HCT116 (cell line): ENCODE measurements at regions not wholly inside any gene's neighbourhood (a gene's known extent, or its start where the extent isn't known, plus 50 kb on each side); places are given as distances from the start of the nearest gene placed in this dataset.

Experiments used
- ATAC-seq: fragments of 200-7000 bp; cut with Tn5 transposase; 2 replicates; pipeline ENCODE4 v1.9.1; 2020; ENCODE audit warnings: mild to moderate bottlenecking, moderate library complexity
- BruUV-seq: library from RNA; stranded (reverse); fragments of 400-500 nt; replicated peaks from 2 replicates; lab custom pipeline; 2021; lab: Mats Ljungman, UMichigan
- CTCF ChIA-PET: fragments of 300-600 bp; sonication (Branson Sonifier 250); formaldehyde crosslinking; loops from one replicate; lab custom pipeline; 2021; ENCODE audit warnings: antibody characterized with exemption; lab: Charles Lee
- POLR2A ChIA-PET: fragments of 300-600, 350-600 bp; sonication (Branson Sonifier 250); formaldehyde crosslinking; loops from one replicate; lab custom pipeline; 2021; ENCODE audit warnings: antibody characterized with exemption; lab: Charles Lee
- RAD21 ChIA-PET, 2 experiments: fragments of 300-600 bp; sonication (Branson Sonifier 250); formaldehyde crosslinking; loops; one replicate each; lab custom pipeline; 2023; ENCODE audit warnings: low total read pairs in 2 of 2; ENCODE audit not compliant: uncharacterized antibody in 2 of 2, unreplicated experiment in 2 of 2, low non-redundant PET in 1 of 2; lab: Charles Lee
- DNase-seq: peaks from one replicate; pipeline ENCODE4 v3.0.0-alpha.2; 2010; ENCODE audit warnings: low read depth, low spot score
- H2AFZ ChIP-seq: fragments of 200-600 bp; shearing (Covaris generic), sonication (generic); 2 replicates; pipeline ENCODE4 v1.6.1; 2017; ENCODE audit warnings: low read depth, mixed run types, mixed read lengths, antibody characterized with exemption, low read length; ENCODE audit not compliant: poor library complexity, severe bottlenecking
- H3K27ac ChIP-seq: 2 replicates; pipeline ENCODE4 v1.5.1; 2012; ENCODE audit warnings: low read depth, low read length
- H3K27me3 ChIP-seq: fragments of 200-600 bp; sonication (generic); 2 replicates; pipeline ENCODE4 v1.6.1; 2016; ENCODE audit warnings: mixed run types, low read length, mixed read lengths; ENCODE audit not compliant: insufficient read depth
- H3K36me3 ChIP-seq, 2 experiments: fragments of 200-500 bp in 1 of 2; fragments of 200-600 bp in 1 of 2; sonication (Bioruptor generic) in 1 of 2; sonication (generic) in 1 of 2; 2 replicates each; pipeline versions ENCODE4 v1.5.1 to v1.6.1; 2014 to 2016; ENCODE audit warnings: low read length in 2 of 2, inconsistent platforms in 1 of 2, mixed read lengths in 1 of 2, mixed run types in 1 of 2; ENCODE audit not compliant: insufficient read depth in 2 of 2, control insufficient read depth in 1 of 2
- H3K4me1 ChIP-seq, 2 experiments: fragments of 200-600 bp in 1 of 2; sonication (generic) in 1 of 2; 2 replicates each; pipeline versions ENCODE4 v1.5.1 to v1.6.1; 2012 to 2017; ENCODE audit warnings: low read length in 2 of 2, inconsistent platforms in 1 of 2, mild to moderate bottlenecking in 1 of 2, mixed read lengths in 1 of 2, mixed run types in 1 of 2, moderate library complexity in 1 of 2; ENCODE audit not compliant: insufficient read depth in 2 of 2, control insufficient read depth in 1 of 2
- H3K4me2 ChIP-seq: fragments of 200-600 bp; sonication (generic); 2 replicates; pipeline ENCODE4 v1.6.1; 2017; ENCODE audit warnings: mixed run types, low read length, mixed read lengths
- H3K4me3 ChIP-seq, 2 experiments: fragments of 200-600 bp in 1 of 2; sonication (generic) in 1 of 2; replicated peaks in 1 of 2; 2 replicates each; pipeline ENCODE4 v1.5.1; 2011 to 2016; ENCODE audit warnings: low read length in 2 of 2, control low read depth in 1 of 2, low read depth in 1 of 2, mild to moderate bottlenecking in 1 of 2, mixed read lengths in 1 of 2, mixed run types in 1 of 2
- H3K79me2 ChIP-seq: fragments of 200-600 bp; sonication (generic); 2 replicates; pipeline ENCODE4 v1.6.1; 2017; ENCODE audit warnings: mild to moderate bottlenecking, mixed run types, low read length, moderate library complexity, mixed read lengths; ENCODE audit not compliant: insufficient read depth
- H3K9ac ChIP-seq: fragments of 200-600 bp; sonication (generic); 2 replicates; pipeline ENCODE4 v1.6.1; 2016; ENCODE audit warnings: low read length, mixed read lengths
- H3K9me2 ChIP-seq: fragments of 200-600 bp; sonication (generic), shearing (Covaris generic); 2 replicates; pipeline ENCODE4 v1.6.1; 2017; ENCODE audit warnings: mixed run types, mild to moderate bottlenecking, moderate library complexity; ENCODE audit not compliant: insufficient read depth
- H3K9me3 ChIP-seq, 2 experiments: fragments of 200-500 bp in 1 of 2; fragments of 200-600 bp in 1 of 2; sonication (Bioruptor generic) in 1 of 2; sonication (generic) in 1 of 2; 2 replicates each; pipeline ENCODE4 v1.6.1; 2014 to 2017; ENCODE audit warnings: low read length in 2 of 2, mixed read lengths in 2 of 2, inconsistent platforms in 1 of 2, low read depth in 1 of 2, mild to moderate bottlenecking in 1 of 2, mixed run types in 1 of 2, moderate library complexity in 1 of 2; ENCODE audit not compliant: control insufficient read depth in 1 of 2, insufficient read depth in 1 of 2
- H4K20me1 ChIP-seq: fragments of 200-600 bp; sonication (generic), shearing (Covaris generic); 2 replicates; pipeline ENCODE4 v1.6.1; 2017; ENCODE audit warnings: mixed run types, mild to moderate bottlenecking, moderate library complexity; ENCODE audit not compliant: insufficient read depth
- CBX3 ChIP-seq: IDR thresholded peaks from 2 replicates; pipeline ENCODE4 v1.6.1; 2012; ENCODE audit warnings: low read depth
- CEBPB ChIP-seq: IDR thresholded peaks from 2 replicates; pipeline ENCODE4 v1.6.1; 2012; ENCODE audit warnings: low read depth
- EZH2phosphoT487 ChIP-seq: fragments of 200-600 bp; IDR thresholded peaks from 2 replicates; pipeline ENCODE4 v1.6.1; 2018; ENCODE audit warnings: antibody characterized with exemption, borderline replicate concordance
- FOSL1 ChIP-seq: IDR thresholded peaks from 2 replicates; pipeline ENCODE4 v1.6.1; 2012; ENCODE audit warnings: low read depth
- POLR2A ChIP-seq: IDR thresholded peaks from 2 replicates; pipeline ENCODE4 v1.7.0; 2011; ENCODE audit warnings: borderline replicate concordance; ENCODE audit not compliant: insufficient read depth, insufficient read length; ENCODE audit errors: extremely low read depth
- POLR2AphosphoS5 ChIP-seq: IDR thresholded peaks from 2 replicates; pipeline ENCODE4 v1.6.1; 2011; ENCODE audit warnings: mild to moderate bottlenecking, low read depth, low read length, moderate library complexity
- RAD21 ChIP-seq: IDR thresholded peaks from 2 replicates; pipeline ENCODE4 v1.6.1; 2012; ENCODE audit warnings: low read depth, mild to moderate bottlenecking
- SIN3A ChIP-seq: IDR thresholded peaks from 2 replicates; pipeline ENCODE4 v1.6.1; 2012; ENCODE audit warnings: low read depth
- SP1 ChIP-seq: IDR thresholded peaks from 2 replicates; pipeline ENCODE4 v1.6.1; 2012; ENCODE audit warnings: low read depth
- SRF ChIP-seq: IDR thresholded peaks from 2 replicates; pipeline ENCODE4 v1.6.1; 2012; ENCODE audit warnings: low read depth
- TCF7L2 ChIP-seq: IDR thresholded peaks from 2 replicates; pipeline ENCODE4 v1.7.0; 2011; ENCODE audit warnings: borderline replicate concordance, inconsistent platforms; ENCODE audit not compliant: insufficient read depth, insufficient read length; ENCODE audit errors: extremely low read depth
- YY1 ChIP-seq: IDR thresholded peaks from 2 replicates; pipeline ENCODE4 v1.6.1; 2011; ENCODE audit warnings: low read length, low read depth, moderate library complexity, mild to moderate bottlenecking; ENCODE audit not compliant: insufficient replicate concordance; ENCODE audit errors: extremely low read depth
- ZFX ChIP-seq: fragments of 450-650 bp; IDR thresholded peaks from 2 replicates; pipeline ENCODE4 v1.6.1; 2017
- intact Hi-C: fragments of 100-400 bp; cut with micrococcal nuclease; formaldehyde crosslinking; loops from 2 replicates; pipeline ENCODE4 v1.10.0; 2022
- TF ChIP-seq, protein P1 (sequence below): IDR thresholded peaks from 2 replicates; pipeline ENCODE4 v1.6.1; 2011; ENCODE audit warnings: mild to moderate bottlenecking, low read length, moderate library complexity; ENCODE audit not compliant: insufficient replicate concordance; ENCODE audit errors: extremely low read depth
- TF ChIP-seq, protein P2 (sequence below), 3 experiments: fragments of 200-600 bp in 1 of 3; sonication (generic) in 1 of 3; IDR thresholded peaks in 2 of 3; conservative IDR thresholded peaks in 1 of 3; 2 replicates each; pipeline ENCODE4 v1.5.1; 2012 to 2017; ENCODE audit warnings: low read depth in 2 of 3, low read length in 2 of 3, antibody characterized with exemption in 1 of 3, borderline replicate concordance in 1 of 3, control low read depth in 1 of 3, mild to moderate bottlenecking in 1 of 3, mixed read lengths in 1 of 3, mixed run types in 1 of 3, moderate library complexity in 1 of 3; ENCODE audit not compliant: insufficient read depth in 1 of 3
- TF ChIP-seq, protein P3 (sequence below): IDR thresholded peaks from 2 replicates; pipeline ENCODE4 v1.6.1; 2012
- TF ChIP-seq, protein P4 (sequence below): IDR thresholded peaks from 2 replicates; pipeline ENCODE4 v1.6.1; 2012

DNA sequence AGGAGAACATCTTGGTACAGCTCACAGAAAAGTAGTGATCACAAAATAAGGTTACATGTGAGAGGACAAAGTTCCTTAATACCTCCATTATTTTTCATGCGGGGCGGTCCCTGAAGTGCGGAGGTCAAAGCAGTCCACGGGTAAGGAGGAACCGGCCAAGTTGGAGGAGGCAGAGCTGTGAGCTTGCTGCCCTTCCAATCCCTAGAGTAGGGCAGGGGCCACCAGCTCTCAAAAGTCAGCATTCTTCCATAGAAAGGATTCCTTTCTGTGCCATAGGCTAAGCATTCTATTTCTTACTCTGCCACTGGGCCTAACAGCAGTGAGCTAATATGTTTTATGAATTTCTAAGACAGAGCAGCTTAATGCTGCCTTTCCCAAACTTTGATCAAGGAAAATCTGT lies 50.9 kb upstream of the USP1 start:
- Histone ChIP-seq H3K79me2 (no peaks in the 10 kb centered on the region), H3K27me3 (no peaks in the 10 kb centered on the region), H3K9ac (no peak overlapping the region), H4K20me1 (no peaks in the 10 kb centered on the region), H3K4me3 (no peak overlapping the region), H3K4me1 (no peaks in the 10 kb centered on the region), H3K36me3 (no peaks in the 10 kb centered on the region), H3K9me3 (no peaks in the 10 kb centered on the region), H3K9me2 (no peaks in the 10 kb centered on the region), H2AFZ (no peak overlapping the region), H3K4me2 (no peak overlapping the region), H3K27ac (no peak overlapping the region)
- ChIA-PET POLR2A (no interaction called here), CTCF (no interaction called here), RAD21 (no interaction called here)
- no peak for DNase-seq
- no peak for TF ChIP-seq POLR2AphosphoS5
- TF ChIP-seq SP1, result no peak
- no peak for TF ChIP-seq POLR2A
- TF ChIP-seq, protein P1, sequence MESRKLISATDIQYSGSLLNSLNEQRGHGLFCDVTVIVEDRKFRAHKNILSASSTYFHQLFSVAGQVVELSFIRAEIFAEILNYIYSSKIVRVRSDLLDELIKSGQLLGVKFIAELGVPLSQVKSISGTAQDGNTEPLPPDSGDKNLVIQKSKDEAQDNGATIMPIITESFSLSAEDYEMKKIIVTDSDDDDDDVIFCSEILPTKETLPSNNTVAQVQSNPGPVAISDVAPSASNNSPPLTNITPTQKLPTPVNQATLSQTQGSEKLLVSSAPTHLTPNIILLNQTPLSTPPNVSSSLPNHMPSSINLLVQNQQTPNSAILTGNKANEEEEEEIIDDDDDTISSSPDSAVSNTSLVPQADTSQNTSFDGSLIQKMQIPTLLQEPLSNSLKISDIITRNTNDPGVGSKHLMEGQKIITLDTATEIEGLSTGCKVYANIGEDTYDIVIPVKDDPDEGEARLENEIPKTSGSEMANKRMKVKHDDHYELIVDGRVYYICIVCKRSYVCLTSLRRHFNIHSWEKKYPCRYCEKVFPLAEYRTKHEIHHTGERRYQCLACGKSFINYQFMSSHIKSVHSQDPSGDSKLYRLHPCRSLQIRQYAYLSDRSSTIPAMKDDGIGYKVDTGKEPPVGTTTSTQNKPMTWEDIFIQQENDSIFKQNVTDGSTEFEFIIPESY, result no peak
- no peak for TF ChIP-seq TCF7L2
- no peak for TF ChIP-seq SIN3A
- TF ChIP-seq RAD21, result no peak
- no TSS peak for BruUV-seq
- ATAC-seq, result no peak
- intact Hi-C loops, result no loop called here

DNA sequence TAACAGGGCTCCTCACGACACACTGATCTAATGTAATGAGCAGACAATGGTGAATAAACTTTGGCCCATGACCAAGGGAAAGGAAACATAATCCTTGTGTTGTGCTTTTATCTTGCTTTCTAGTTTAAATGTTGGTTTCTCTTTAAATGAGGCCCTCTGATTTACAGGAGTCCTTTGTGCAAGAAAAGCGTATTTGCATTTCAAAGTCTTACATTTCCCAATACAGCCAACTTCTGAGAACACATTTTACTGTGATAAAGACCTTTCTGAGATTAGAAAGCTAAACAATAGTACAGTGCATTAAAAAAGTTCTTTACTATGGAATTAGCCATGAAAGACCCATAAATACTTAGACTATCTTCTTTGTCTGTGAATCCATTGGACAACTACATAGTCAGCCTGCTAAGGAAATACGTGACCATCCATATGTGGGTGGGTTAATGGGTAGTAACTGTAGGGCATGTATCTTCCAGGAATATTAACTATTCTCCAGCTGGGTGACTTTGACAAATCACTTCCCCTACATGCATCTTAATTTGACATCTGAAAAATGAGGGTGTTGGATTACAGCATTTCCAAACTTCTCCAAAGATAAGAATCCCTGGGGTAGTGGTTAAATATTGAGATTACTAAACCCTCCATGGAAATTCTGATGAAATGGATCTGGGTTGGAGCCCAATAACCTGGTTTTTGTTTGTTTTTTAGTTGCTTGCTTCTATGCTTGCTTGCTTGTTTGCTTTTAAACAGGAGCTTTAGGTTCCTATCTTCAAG lies 50.3 kb upstream of the USP1 start:
- ChIA-PET CTCF (no interaction called here), POLR2A (no interaction called here), RAD21 (no interaction called here)
- intact Hi-C loops, result no loop called here
- no TSS peak for BruUV-seq
- Histone ChIP-seq H3K9ac (no peak overlapping the region), H4K20me1 (no peaks in the 10 kb centered on the region), H3K27ac (no peak overlapping the region), H3K4me3 (no peak overlapping the region), H3K9me2 (no peaks in the 10 kb centered on the region), H3K4me2 (no peak overlapping the region), H2AFZ (no peak overlapping the region), H3K27me3 (no peaks in the 10 kb centered on the region), H3K9me3 (no peaks in the 10 kb centered on the region), H3K79me2 (no peaks in the 10 kb centered on the region), H3K4me1 (no peaks in the 10 kb centered on the region), H3K36me3 (no peaks in the 10 kb centered on the region)
- DNase-seq (no peak), ATAC-seq (no peak)
- TF ChIP-seq CEBPB, result no peak
- no peak for TF ChIP-seq RAD21
- TF ChIP-seq, protein P2, sequence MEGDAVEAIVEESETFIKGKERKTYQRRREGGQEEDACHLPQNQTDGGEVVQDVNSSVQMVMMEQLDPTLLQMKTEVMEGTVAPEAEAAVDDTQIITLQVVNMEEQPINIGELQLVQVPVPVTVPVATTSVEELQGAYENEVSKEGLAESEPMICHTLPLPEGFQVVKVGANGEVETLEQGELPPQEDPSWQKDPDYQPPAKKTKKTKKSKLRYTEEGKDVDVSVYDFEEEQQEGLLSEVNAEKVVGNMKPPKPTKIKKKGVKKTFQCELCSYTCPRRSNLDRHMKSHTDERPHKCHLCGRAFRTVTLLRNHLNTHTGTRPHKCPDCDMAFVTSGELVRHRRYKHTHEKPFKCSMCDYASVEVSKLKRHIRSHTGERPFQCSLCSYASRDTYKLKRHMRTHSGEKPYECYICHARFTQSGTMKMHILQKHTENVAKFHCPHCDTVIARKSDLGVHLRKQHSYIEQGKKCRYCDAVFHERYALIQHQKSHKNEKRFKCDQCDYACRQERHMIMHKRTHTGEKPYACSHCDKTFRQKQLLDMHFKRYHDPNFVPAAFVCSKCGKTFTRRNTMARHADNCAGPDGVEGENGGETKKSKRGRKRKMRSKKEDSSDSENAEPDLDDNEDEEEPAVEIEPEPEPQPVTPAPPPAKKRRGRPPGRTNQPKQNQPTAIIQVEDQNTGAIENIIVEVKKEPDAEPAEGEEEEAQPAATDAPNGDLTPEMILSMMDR (IDR thresholded peaks at IDR 0.05 in 2 of 3, conservative IDR thresholded peaks at IDR 0.05 in 1 of 3; ENCODE audit: borderline replicate concordance in 1 of 3, insufficient read depth in 1 of 3, low read depth in 2 of 3, low read length in 2 of 3), result no peak
- no peak for TF ChIP-seq CBX3
- no peak for TF ChIP-seq ZFX
- TF ChIP-seq, protein P3, sequence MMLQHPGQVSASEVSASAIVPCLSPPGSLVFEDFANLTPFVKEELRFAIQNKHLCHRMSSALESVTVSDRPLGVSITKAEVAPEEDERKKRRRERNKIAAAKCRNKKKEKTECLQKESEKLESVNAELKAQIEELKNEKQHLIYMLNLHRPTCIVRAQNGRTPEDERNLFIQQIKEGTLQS, result no peak
- no peak for TF ChIP-seq YY1
- no peak for TF ChIP-seq SIN3A
- TF ChIP-seq, protein P4, sequence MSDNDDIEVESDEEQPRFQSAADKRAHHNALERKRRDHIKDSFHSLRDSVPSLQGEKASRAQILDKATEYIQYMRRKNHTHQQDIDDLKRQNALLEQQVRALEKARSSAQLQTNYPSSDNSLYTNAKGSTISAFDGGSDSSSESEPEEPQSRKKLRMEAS, result no peak
- TF ChIP-seq FOSL1, result no peak
- no peak for TF ChIP-seq EZH2phosphoT487
- no peak for TF ChIP-seq SRF
- no peak for TF ChIP-seq POLR2AphosphoS5
- no peak for TF ChIP-seq TCF7L2
